ENCODE measurements at regions not wholly inside any gene's neighbourhood (a gene's known extent, or its start where the extent isn't known, plus 50 kb on each side); places are given as distances from the start of the nearest gene placed in this dataset.

- TF ChIP-seq CTCF (IDR thresholded peaks at IDR 0.05) (no peak), EP300 (IDR thresholded peaks at IDR 0.05) (no peak), POLR2A (IDR thresholded peaks at IDR 0.05) (no peak)
Measured at GRCh38 chr10:80805343-80806020, 267.8 kb downstream of the SH2D4B start.
